CD4-positive, alpha-beta T cell treated with Interleukin-17A for 1 hour (primary cell): ENCODE measurements at regions not wholly inside any gene's neighbourhood (a gene's known extent, or its start where the extent isn't known, plus 50 kb on each side); places are given as distances from the start of the nearest gene placed in this dataset.
A peak's percentile ranks its signal among the peaks of the same experiment; 100 is the strongest.
"Not testable (repeated sequence)": the region's sequence is repeated elsewhere in the genome, so short reads cannot be mapped to it uniquely, and the experiment has no call there.

Experiments used
- DNase-seq: peaks from one replicate; pipeline ENCODE4 v3.0.0-alpha.2; 2020

GRCh38 chr16:16960785-16961184, 510.0 kb downstream of the XYLT1 start:
- DNase-seq = no peak

GRCh38 chr16:16966439-16966838, 504.3 kb downstream of the XYLT1 start:
- DNase-seq = no peak

- DNase-seq = no peak
These were observed 499.7 kb downstream of the XYLT1 start for GRCh38 chr16:16971042-16971441.

GRCh38 chr16:16972831-16973230, 497.9 kb downstream of the XYLT1 start:
- DNase-seq = no peak

GRCh38 chr16:16973707-16974591, 496.8 kb downstream of the XYLT1 start:
- no peak for DNase-seq

- no peak for DNase-seq
These were observed 488.1 kb downstream of the XYLT1 start for GRCh38 chr16:16982614-16983013.

GRCh38 chr16:16983582-16983981, 487.2 kb downstream of the XYLT1 start:
- DNase-seq = no peak

- not testable (repeated sequence) for DNase-seq
These were observed 486.7 kb downstream of the XYLT1 start for GRCh38 chr16:16984091-16984490.

GRCh38 chr16:16985707-16986106, 485.1 kb downstream of the XYLT1 start:
- no peak for DNase-seq

- DNase-seq = no peak
These were observed 481.8 kb downstream of the XYLT1 start for GRCh38 chr16:16988963-16989362.

GRCh38 chr16:16989368-16989767, 481.4 kb downstream of the XYLT1 start:
- no peak for DNase-seq

- no peak for DNase-seq
These were observed 479.0 kb downstream of the XYLT1 start for GRCh38 chr16:16991711-16992110.

GRCh38 chr16:16992975-16993765, 477.6 kb downstream of the XYLT1 start:
- DNase-seq = peak; percentile 30

- no peak for DNase-seq
These were observed 475.9 kb downstream of the XYLT1 start for GRCh38 chr16:16994831-16995230.

- no peak for DNase-seq
These were observed 473.9 kb downstream of the XYLT1 start for GRCh38 chr16:16996827-16997226.

GRCh38 chr16:16997349-16997748, 473.4 kb downstream of the XYLT1 start:
- DNase-seq = no peak

- DNase-seq = no peak
These were observed 469.3 kb downstream of the XYLT1 start for GRCh38 chr16:17001471-17001870.

GRCh38 chr16:17002565-17002964, 468.2 kb downstream of the XYLT1 start:
- no peak for DNase-seq

GRCh38 chr16:17005963-17006362, 464.8 kb downstream of the XYLT1 start:
- not testable (repeated sequence) for DNase-seq

GRCh38 chr16:17011712-17012111, 459.0 kb downstream of the XYLT1 start:
- DNase-seq = no peak

GRCh38 chr16:17013038-17013437, 457.7 kb downstream of the XYLT1 start:
- DNase-seq = no peak

- no peak for DNase-seq
These were observed 456.2 kb downstream of the XYLT1 start for GRCh38 chr16:17014484-17015121.

GRCh38 chr16:17015702-17016101, 455.1 kb downstream of the XYLT1 start:
- no peak for DNase-seq

- DNase-seq = no peak
These were observed 453.3 kb downstream of the XYLT1 start for GRCh38 chr16:17017442-17017841.
